Subcutaneous abdominal adipose tissue (tissue), 5 donors: ENCODE measurements at regions not wholly inside any gene's neighbourhood (a gene's known extent, or its start where the extent isn't known, plus 50 kb on each side); places are given as distances from the start of the nearest gene placed in this dataset.

ENCODE experiments used
- H3K27ac ChIP-seq: one replicate; pipeline ENCODE4 v1.7.0; 2013; ENCODE audit warnings: low read depth, mild to moderate bottlenecking, inconsistent platforms, low read length, moderate library complexity
- H3K27me3 ChIP-seq, 5 donors: one replicate each; pipeline ENCODE4 v1.7.0; 2013; ENCODE audit warnings: low read length in 5 of 5, inconsistent platforms in 1 of 5; ENCODE audit not compliant: control insufficient read depth in 5 of 5, insufficient read depth in 4 of 5
- H3K36me3 ChIP-seq, 5 donors: one replicate each; pipeline ENCODE4 v1.7.0; 2013; ENCODE audit warnings: low read length in 5 of 5; ENCODE audit not compliant: control insufficient read depth in 5 of 5, insufficient read depth in 5 of 5
- H3K4me1 ChIP-seq, 5 donors: one replicate each; pipeline ENCODE4 v1.7.0; 2013; ENCODE audit warnings: low read length in 5 of 5, mild to moderate bottlenecking in 3 of 5, moderate library complexity in 1 of 5; ENCODE audit not compliant: control insufficient read depth in 5 of 5, insufficient read depth in 5 of 5
- H3K4me3 ChIP-seq, 5 donors: one replicate each; pipeline ENCODE4 v1.7.0; 2013; ENCODE audit warnings: low read length in 5 of 5, low read depth in 1 of 5
- H3K9ac ChIP-seq, 5 donors: one replicate each; pipeline ENCODE4 v1.7.0; 2013; ENCODE audit warnings: low read length in 5 of 5, mild to moderate bottlenecking in 4 of 5, moderate library complexity in 3 of 5
- H3K9me3 ChIP-seq, 5 donors: one replicate each; pipeline ENCODE4 v1.7.0; 2013; ENCODE audit warnings: low read length in 5 of 5; ENCODE audit not compliant: control insufficient read depth in 5 of 5
- donor health status: healthy.
- donor health status: healthy.
- donor health status: healthy.
- donor health status: healthy.
- donor health status: healthy.

DNA sequence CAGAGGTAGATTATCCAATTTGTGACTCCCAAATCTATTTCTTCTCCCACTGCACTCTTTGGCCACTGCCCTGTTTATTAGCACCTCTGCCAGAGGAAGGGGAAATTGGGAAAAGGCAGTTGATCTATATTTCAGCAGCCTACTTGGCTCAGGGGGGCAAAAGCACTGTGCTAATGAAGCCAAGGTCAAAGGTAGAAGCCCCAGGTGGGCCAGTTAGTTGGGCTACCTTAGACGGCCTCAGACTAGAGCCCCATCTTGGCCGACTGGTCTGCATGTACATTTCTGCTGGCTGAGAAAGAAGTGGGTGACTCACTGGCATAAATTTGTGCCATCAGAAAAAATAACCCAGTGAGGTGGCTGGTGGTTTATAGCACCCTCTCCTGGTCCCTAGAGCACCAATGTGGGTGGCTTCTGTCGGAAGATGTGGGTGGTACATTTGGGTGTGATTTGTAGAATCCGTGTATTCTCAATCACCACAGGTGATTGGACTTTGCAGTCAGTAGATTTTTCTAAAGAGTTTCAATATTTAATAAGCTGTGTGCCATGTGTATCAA is 293.3 kb upstream of the MKI67 start:
- Histone ChIP-seq H3K27me3 (peaks cover 0 to 11% (median 3%) of the 10 kb centered on the region in 5 donors), H3K4me1 (no peaks in the 10 kb centered on the region)

GRCh38 chr10:128420623-128421022 is 294.4 kb upstream of the MKI67 start:
- H3K9ac ChIP-seq: no peak overlapping the region
- no peaks in the 10 kb centered on the region for H3K4me1 ChIP-seq
- H3K36me3 ChIP-seq: no peaks in the 10 kb centered on the region
- H3K27me3 ChIP-seq: peaks cover 0 to 14% (median 3%) of the 10 kb centered on the region in 5 donors
- no peaks in the 10 kb centered on the region for H3K9me3 ChIP-seq
- H3K27ac ChIP-seq: no peak overlapping the region
- no peak overlapping the region for H3K4me3 ChIP-seq

More for the DNA sequence above, 293.3 kb upstream of the MKI67 start:
- no peaks in the 10 kb centered on the region for H3K36me3 ChIP-seq
- H3K9me3 ChIP-seq: no peaks in the 10 kb centered on the region
- H3K27ac ChIP-seq: no peak overlapping the region
- no peak overlapping the region for H3K4me3 ChIP-seq
- no peak overlapping the region for H3K9ac ChIP-seq

DNA sequence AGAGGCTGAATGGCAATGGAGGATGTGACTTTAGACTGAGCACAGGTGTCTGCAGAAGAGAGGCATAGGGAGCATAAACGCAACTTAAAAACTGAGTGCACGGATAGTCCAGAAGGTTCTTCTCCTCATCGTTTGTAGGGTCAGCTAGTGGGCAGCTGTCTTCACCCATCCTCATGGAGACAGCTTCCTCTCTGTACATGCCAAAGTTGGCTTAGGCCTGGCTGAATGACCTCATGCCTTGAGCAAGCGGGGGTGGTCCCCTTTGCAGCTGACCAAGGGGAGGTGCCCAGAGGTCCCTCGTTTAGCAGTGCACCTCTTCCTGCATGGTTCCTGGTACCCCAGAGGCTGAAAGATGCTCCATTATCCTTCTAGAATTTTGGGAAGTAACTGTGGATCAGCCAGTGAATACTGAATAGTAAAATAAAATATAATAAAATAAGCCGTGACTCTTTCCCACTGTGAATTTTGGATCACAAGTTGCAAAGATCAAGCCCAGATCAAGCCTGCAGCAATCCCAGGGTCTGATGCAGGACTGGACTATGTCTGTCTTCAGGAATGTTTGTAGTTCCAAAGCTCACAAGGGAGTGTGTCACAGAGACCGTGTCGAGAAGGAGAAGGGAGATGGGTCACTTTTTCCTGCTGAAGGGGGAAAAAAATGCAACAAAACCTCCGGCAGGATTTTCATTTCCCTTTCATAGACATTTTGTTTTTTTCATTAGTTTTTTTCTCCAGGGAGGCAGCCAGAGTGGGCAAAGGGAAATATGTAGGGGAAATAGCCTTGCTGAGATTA is 295.3 kb upstream of the MKI67 start:
- Histone ChIP-seq H3K4me3 (no peak overlapping the region), H3K27me3 (peaks cover 0 to 17% (median 3%) of the 10 kb centered on the region in 5 donors), H3K9ac (no peak overlapping the region), H3K9me3 (no peaks in the 10 kb centered on the region), H3K27ac (no peak overlapping the region), H3K4me1 (no peaks in the 10 kb centered on the region), H3K36me3 (no peaks in the 10 kb centered on the region)

DNA sequence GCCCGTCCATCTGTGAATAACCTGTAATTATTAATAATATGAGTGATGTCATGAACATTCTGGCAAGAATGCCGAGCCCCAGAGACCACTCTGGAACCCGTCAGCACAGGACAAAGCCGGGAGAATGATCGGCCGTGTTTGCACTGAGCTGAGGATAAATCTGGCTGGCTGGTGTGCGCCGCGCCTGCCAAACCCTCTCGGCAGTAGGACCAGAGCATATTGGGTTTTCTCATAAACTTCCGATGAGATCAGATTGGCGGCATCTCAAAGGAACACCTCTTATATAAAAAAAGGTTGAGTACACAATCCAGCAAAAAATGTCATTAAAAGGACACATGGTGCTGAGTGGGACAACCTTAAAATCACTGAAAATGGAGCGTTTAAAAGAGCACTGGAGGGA is 296.0 kb upstream of the MKI67 start:
- Histone ChIP-seq H3K9me3 (no peaks in the 10 kb centered on the region), H3K4me3 (no peak overlapping the region), H3K4me1 (no peaks in the 10 kb centered on the region), H3K36me3 (no peaks in the 10 kb centered on the region), H3K27ac (no peak overlapping the region), H3K27me3 (peaks cover 0 to 17% (median 5%) of the 10 kb centered on the region in 5 donors), H3K9ac (no peak overlapping the region)

GRCh38 chr10:128422999-128423398 is 296.8 kb upstream of the MKI67 start:
- no peak overlapping the region for H3K9ac ChIP-seq
- H3K27ac ChIP-seq: no peak overlapping the region
- no peaks in the 10 kb centered on the region for H3K36me3 ChIP-seq
- H3K27me3 ChIP-seq: peaks cover 0 to 17% (median 7%) of the 10 kb centered on the region in 5 donors
- no peak overlapping the region for H3K4me3 ChIP-seq
- no peaks in the 10 kb centered on the region for H3K4me1 ChIP-seq
- no peaks in the 10 kb centered on the region for H3K9me3 ChIP-seq

DNA sequence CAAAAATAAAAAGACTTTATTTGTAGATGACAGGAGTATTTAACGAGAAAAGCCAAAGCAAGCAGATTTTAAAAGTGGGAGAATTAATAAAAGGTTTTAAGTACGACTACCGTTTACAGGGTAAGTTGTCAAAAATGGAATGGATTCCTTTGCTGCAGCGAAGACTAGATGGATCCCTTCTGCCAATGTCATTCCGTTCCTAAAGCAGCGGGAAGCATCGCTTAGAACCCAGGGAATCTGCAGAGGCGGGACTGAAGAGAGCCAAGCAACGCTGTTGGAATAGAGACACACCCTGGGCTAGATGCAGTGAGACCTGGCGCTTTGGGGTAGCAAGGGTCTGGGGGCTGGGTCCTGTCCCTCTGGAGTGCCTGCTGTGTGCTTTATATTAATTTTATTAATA is 303.1 kb upstream of the MKI67 start:
- H3K27ac ChIP-seq: no peak overlapping the region
- no peaks in the 10 kb centered on the region for H3K36me3 ChIP-seq
- H3K4me3 ChIP-seq: no peak overlapping the region
- no peaks in the 10 kb centered on the region for H3K4me1 ChIP-seq
- no peak overlapping the region for H3K9ac ChIP-seq
- peaks cover 0 to 18% (median 12%) of the 10 kb centered on the region in 5 donors for H3K27me3 ChIP-seq
- H3K9me3 ChIP-seq: peaks cover 0 to 4% (median 0%) of the 10 kb centered on the region in 5 donors

DNA sequence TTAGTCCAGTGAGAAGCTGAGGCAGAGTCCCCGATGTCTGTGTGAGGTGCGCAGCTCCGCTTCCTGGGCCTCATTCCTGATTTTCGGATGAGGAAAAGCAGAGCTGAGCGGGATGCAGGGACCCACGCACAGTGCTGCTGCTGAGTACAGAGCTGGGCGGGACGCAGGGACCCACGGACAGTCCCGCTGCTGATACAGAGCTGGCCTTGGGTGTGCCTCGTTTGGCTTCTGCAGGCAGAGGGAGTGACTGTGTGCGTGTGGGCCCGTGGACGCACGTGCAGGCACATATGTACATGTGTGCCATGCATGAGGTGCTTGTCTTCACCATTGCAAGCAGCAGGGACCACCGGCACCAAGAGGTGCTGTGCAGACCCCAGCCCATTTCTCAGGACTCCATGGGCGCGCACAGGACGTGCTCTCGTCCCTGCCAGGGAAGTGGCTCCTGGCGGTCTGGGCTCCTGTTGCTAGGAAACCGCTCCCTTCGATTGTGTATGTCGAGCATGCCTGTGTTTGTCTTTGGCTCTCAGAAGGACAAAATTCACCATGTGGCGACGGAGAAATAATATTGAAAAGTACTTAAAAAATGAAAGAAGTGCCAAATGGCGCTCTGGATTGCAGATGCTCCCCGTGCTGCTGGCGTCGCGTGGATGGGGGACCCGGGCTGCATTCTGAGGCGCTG is 303.8 kb upstream of the MKI67 start:
- H3K27ac ChIP-seq: no peak overlapping the region
- peaks cover 0 to 4% (median 0%) of the 10 kb centered on the region in 5 donors for H3K9me3 ChIP-seq
- peaks cover 0 to 20% (median 15%) of the 10 kb centered on the region in 5 donors for H3K27me3 ChIP-seq
- H3K36me3 ChIP-seq: no peaks in the 10 kb centered on the region
- no peaks in the 10 kb centered on the region for H3K4me1 ChIP-seq
- H3K9ac ChIP-seq: no peak overlapping the region
- H3K4me3 ChIP-seq: no peak overlapping the region

- Histone ChIP-seq H3K27me3 (peaks cover 0 to 20% (median 18%) of the 10 kb centered on the region in 5 donors), H3K9me3 (peaks cover 0 to 4% (median 0%) of the 10 kb centered on the region in 5 donors), H3K4me1 (no peaks in the 10 kb centered on the region), H3K27ac (no peak overlapping the region), H3K36me3 (no peaks in the 10 kb centered on the region), H3K4me3 (no peak overlapping the region), H3K9ac (no peak overlapping the region)
These were observed 304.9 kb upstream of the MKI67 start for GRCh38 chr10:128431083-128431482.

DNA sequence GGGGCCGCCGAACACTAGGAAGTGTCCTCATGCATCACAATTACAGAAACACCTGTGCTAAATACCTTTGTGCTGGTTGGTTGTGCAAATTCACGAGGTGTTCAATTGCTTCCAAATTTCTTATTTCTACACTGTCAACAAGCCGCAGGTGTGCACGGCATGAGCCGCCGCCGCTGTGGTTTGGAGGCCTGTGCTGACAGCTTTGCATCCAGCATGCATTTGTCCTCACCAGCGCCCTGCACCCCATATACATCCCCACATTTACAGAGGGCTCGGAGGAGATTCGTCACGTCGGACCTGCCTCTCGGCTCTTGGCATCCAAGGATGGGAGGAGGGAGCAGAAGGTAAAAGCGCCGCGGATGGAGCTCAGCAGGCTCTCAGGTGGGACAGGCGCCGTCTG is 305.3 kb upstream of the MKI67 start:
- no peaks in the 10 kb centered on the region for H3K36me3 ChIP-seq
- no peak overlapping the region for H3K27ac ChIP-seq
- H3K27me3 ChIP-seq: peaks cover 0 to 20% (median 18%) of the 10 kb centered on the region in 5 donors
- no peak overlapping the region for H3K9ac ChIP-seq
- H3K4me1 ChIP-seq: no peaks in the 10 kb centered on the region
- no peak overlapping the region for H3K4me3 ChIP-seq
- peaks cover 0 to 4% (median 0%) of the 10 kb centered on the region in 5 donors for H3K9me3 ChIP-seq

- H3K9ac ChIP-seq: no peak overlapping the region
These were observed 305.8 kb upstream of the MKI67 start for GRCh38 chr10:128432011-128432410.

More at GRCh38 chr10:128432011-128432410, 305.8 kb upstream of the MKI67 start:
- Histone ChIP-seq H3K4me1 (no peaks in the 10 kb centered on the region), H3K27ac (no peak overlapping the region), H3K36me3 (no peaks in the 10 kb centered on the region), H3K9me3 (peaks cover 0 to 4% (median 0%) of the 10 kb centered on the region in 5 donors), H3K27me3 (peaks cover 0 to 20% (median 18%) of the 10 kb centered on the region in 5 donors), H3K4me3 (no peak overlapping the region)
